ENCODE measurements at regions not wholly inside any gene's neighbourhood (a gene's known extent, or its start where the extent isn't known, plus 50 kb on each side); places are given as distances from the start of the nearest gene placed in this dataset.

- TF ChIP-seq EZH2 (IDR thresholded peaks at IDR 0.05; ENCODE audit: borderline replicate concordance, low read length): no peak
- no peak for TF ChIP-seq CTCF (IDR thresholded peaks at IDR 0.05; ENCODE audit: low read length)
- no peak overlapping the region for H3K4me3 ChIP-seq (ENCODE audit: low read depth, low read length, poor library complexity, severe bottlenecking)
- H3K9me3 ChIP-seq (ENCODE audit: low read length): no peaks in the 10 kb centered on the region
- H3K4me2 ChIP-seq (ENCODE audit: low read length): no peak overlapping the region
- H3K79me2 ChIP-seq (ENCODE audit: insufficient read depth, low read length): no peaks in the 10 kb centered on the region
- no peaks in the 10 kb centered on the region for H3K9me2 ChIP-seq (ENCODE audit: low read depth, low read length)
- H3K27ac ChIP-seq (ENCODE audit: low read depth, low read length, poor library complexity, severe bottlenecking): no peak overlapping the region
- H3K4me1 ChIP-seq (ENCODE audit: insufficient read depth, low read length, severe bottlenecking): peaks cover 21% of the 10 kb centered on the region
- no peaks in the 10 kb centered on the region for H4K20me1 ChIP-seq (ENCODE audit: insufficient read depth, low read length)
- no peak overlapping the region for H2AFZ ChIP-seq (ENCODE audit: low read length)
- no peaks in the 10 kb centered on the region for H3K27me3 ChIP-seq (ENCODE audit: insufficient read depth, low read length)
- H3K36me3 ChIP-seq (ENCODE audit: insufficient read depth, low read length): no peaks in the 10 kb centered on the region; the same call in 1 of the 2 replicates
- no peak overlapping the region for H3K9ac ChIP-seq (ENCODE audit: low read length)
- no peaks in the 10 kb centered on the region for H3F3A ChIP-seq (ENCODE audit: insufficient read depth, low read length)
Measured at GRCh38 chrX:39725928-39726619, 371.7 kb downstream of the BCOR start.

GRCh38 chrX:39726771-39727170, 371.0 kb downstream of the BCOR start:
- H3K27ac ChIP-seq (ENCODE audit: low read depth, low read length, poor library complexity, severe bottlenecking): no peak overlapping the region
- no peak overlapping the region for H3K4me2 ChIP-seq (ENCODE audit: low read length)
- TF ChIP-seq EZH2 (IDR thresholded peaks at IDR 0.05; ENCODE audit: borderline replicate concordance, low read length): no peak
- TF ChIP-seq CTCF (IDR thresholded peaks at IDR 0.05; ENCODE audit: low read length): no peak
- H3K79me2 ChIP-seq (ENCODE audit: insufficient read depth, low read length): no peaks in the 10 kb centered on the region
- no peak overlapping the region for H3K9ac ChIP-seq (ENCODE audit: low read length)
- H3K9me3 ChIP-seq (ENCODE audit: low read length): no peaks in the 10 kb centered on the region
- no peak overlapping the region for H3K4me3 ChIP-seq (ENCODE audit: low read depth, low read length, poor library complexity, severe bottlenecking)
- peaks cover 28% of the 10 kb centered on the region for H3K4me1 ChIP-seq (ENCODE audit: insufficient read depth, low read length, severe bottlenecking)
- H3F3A ChIP-seq (ENCODE audit: insufficient read depth, low read length): no peaks in the 10 kb centered on the region
- no peaks in the 10 kb centered on the region for H3K9me2 ChIP-seq (ENCODE audit: low read depth, low read length)
- no peaks in the 10 kb centered on the region for H4K20me1 ChIP-seq (ENCODE audit: insufficient read depth, low read length)
- H2AFZ ChIP-seq (ENCODE audit: low read length): no peak overlapping the region
- H3K36me3 ChIP-seq (ENCODE audit: insufficient read depth, low read length): no peaks in the 10 kb centered on the region; the same call in 1 of the 2 replicates
- no peaks in the 10 kb centered on the region for H3K27me3 ChIP-seq (ENCODE audit: insufficient read depth, low read length)

GRCh38 chrX:39728025-39728424, 369.7 kb downstream of the BCOR start:
- no peaks in the 10 kb centered on the region for H3K9me3 ChIP-seq (ENCODE audit: low read length)
- H3K79me2 ChIP-seq (ENCODE audit: insufficient read depth, low read length): no peaks in the 10 kb centered on the region

More at GRCh38 chrX:39728025-39728424, 369.7 kb downstream of the BCOR start:
- no peak overlapping the region for H3K4me2 ChIP-seq (ENCODE audit: low read length)
- H3F3A ChIP-seq (ENCODE audit: insufficient read depth, low read length): no peaks in the 10 kb centered on the region
- no peaks in the 10 kb centered on the region for H4K20me1 ChIP-seq (ENCODE audit: insufficient read depth, low read length)
- H3K36me3 ChIP-seq (ENCODE audit: insufficient read depth, low read length): no peaks in the 10 kb centered on the region; the same call in 1 of the 2 replicates
- H3K4me3 ChIP-seq (ENCODE audit: low read depth, low read length, poor library complexity, severe bottlenecking): no peak overlapping the region
- no peaks in the 10 kb centered on the region for H3K9me2 ChIP-seq (ENCODE audit: low read depth, low read length)
- peaks cover 40% of the 10 kb centered on the region for H3K4me1 ChIP-seq (ENCODE audit: insufficient read depth, low read length, severe bottlenecking)
- H3K27me3 ChIP-seq (ENCODE audit: insufficient read depth, low read length): no peaks in the 10 kb centered on the region
- no peak overlapping the region for H3K27ac ChIP-seq (ENCODE audit: low read depth, low read length, poor library complexity, severe bottlenecking)
- no peak overlapping the region for H3K9ac ChIP-seq (ENCODE audit: low read length)
- TF ChIP-seq CTCF (IDR thresholded peaks at IDR 0.05; ENCODE audit: low read length) (no peak), EZH2 (IDR thresholded peaks at IDR 0.05; ENCODE audit: borderline replicate concordance, low read length) (no peak)
- H2AFZ ChIP-seq (ENCODE audit: low read length): no peak overlapping the region
